Psoas muscle (tissue), 7 donors: ENCODE measurements at regions not wholly inside any gene's neighbourhood (a gene's known extent, or its start where the extent isn't known, plus 50 kb on each side); places are given as distances from the start of the nearest gene placed in this dataset.
"Not testable (repeated sequence)": the region's sequence is repeated elsewhere in the genome, so short reads cannot be mapped to it uniquely, and the experiment has no call there.

Source experiments
- ATAC-seq, 4 donors: fragments of 200-7000 bp; cut with Tn5 transposase; one replicate each; pipeline ENCODE4 v1.9.1; 2020; ENCODE audit warnings: moderate library complexity in 3 of 4, mild to moderate bottlenecking in 2 of 4
- DNase-seq, 2 donors: peaks; one replicate each; pipeline ENCODE4 v3.0.0-alpha.2; 2020
- H3K27ac ChIP-seq: fragments of 200-600 bp; one replicate; pipeline ENCODE4 v1.8.0; 2022
- H3K27me3 ChIP-seq, 3 donors: fragments of 200-600 bp in 1 of 3; one replicate each; pipeline versions ENCODE4 v1.6.1 to v1.8.0; 2013 to 2022; ENCODE audit warnings: low read length in 2 of 3, mild to moderate bottlenecking in 2 of 3, moderate library complexity in 1 of 3; ENCODE audit not compliant: insufficient read depth in 3 of 3
- H3K36me3 ChIP-seq, 2 donors: fragments of 200-600 bp in 1 of 2; one replicate each; pipeline versions ENCODE4 v1.6.1 to v1.8.0; 2013 to 2022; ENCODE audit warnings: low read depth in 1 of 2, mild to moderate bottlenecking in 1 of 2, moderate library complexity in 1 of 2; ENCODE audit not compliant: insufficient read depth in 1 of 2
- H3K4me1 ChIP-seq: fragments of 200-600 bp; one replicate; pipeline ENCODE4 v1.8.0; 2022
- H3K4me3 ChIP-seq: fragments of 200-600 bp; one replicate; pipeline ENCODE4 v1.8.0; 2022; ENCODE audit warnings: mild to moderate bottlenecking
- H3K9me3 ChIP-seq: fragments of 200-600 bp; one replicate; pipeline ENCODE4 v1.8.0; 2022
- WGBS, 3 donors: extraction: QIAGEN DNeasy Blood & Tissue Kit; methylation state at CpG; one replicate each; pipeline versions ENCODE4 v1.1.6 to v1.1.7; 2013; 5-methylcytosine and 5-hydroxymethylcytosine counted together
- intact Hi-C, 2 donors: fragments of 100-400 bp; cut with DNase I; formaldehyde crosslinking; loops; one replicate each; pipeline versions ENCODE4 v1.11.0 to v1.14.2; 2022
- donor health status: healthy with polysubstance abuse.
- donor health status: DM: no; HTN: no; CAD: no; lungs with moderate emphysema.
- donor health status: Bipolar disorder and iron deficiency.
- donor health status: healthy.
- donor health status: DM: yes; HTN: yes; CAD: no.
- donor health status: DM: no; HTN: no; CAD: no.
- donor health status: DM: yes; HTN: yes; CAD: no.

- H3K27ac ChIP-seq, intact Hi-C loops, H3K4me1 ChIP-seq, H3K27me3 ChIP-seq, DNase-seq, H3K4me3 ChIP-seq, H3K9me3 ChIP-seq: not testable (repeated sequence)
- peak in 2 of 4 donors; percentile 18 to 28 for ATAC-seq
- peaks cover 0 to 76% of the 10 kb centered on the region in 2 donors for H3K36me3 ChIP-seq
- WGBS, 3 donors = 93 to 95% (median 94%) methylated on average over 9 of the region's 9 CpGs
Measured at GRCh38 chr3:195970873-195971272, 62.5 kb upstream of the TNK2 start.

GRCh38 chr3:195969838-195970776, 61.8 kb upstream of the TNK2 start:
- H3K27me3 ChIP-seq, intact Hi-C loops, H3K27ac ChIP-seq, DNase-seq, H3K4me3 ChIP-seq, H3K9me3 ChIP-seq, H3K4me1 ChIP-seq: not testable (repeated sequence)
- WGBS, 3 donors = 73 to 84% (median 80%) methylated on average over 20 to 21 of the region's 22 CpGs
- ATAC-seq = peak in 3 of 4 donors; percentile 15 to 34 (median 23)
- peaks cover 0 to 76% of the 10 kb centered on the region in 2 donors for H3K36me3 ChIP-seq

DNA sequence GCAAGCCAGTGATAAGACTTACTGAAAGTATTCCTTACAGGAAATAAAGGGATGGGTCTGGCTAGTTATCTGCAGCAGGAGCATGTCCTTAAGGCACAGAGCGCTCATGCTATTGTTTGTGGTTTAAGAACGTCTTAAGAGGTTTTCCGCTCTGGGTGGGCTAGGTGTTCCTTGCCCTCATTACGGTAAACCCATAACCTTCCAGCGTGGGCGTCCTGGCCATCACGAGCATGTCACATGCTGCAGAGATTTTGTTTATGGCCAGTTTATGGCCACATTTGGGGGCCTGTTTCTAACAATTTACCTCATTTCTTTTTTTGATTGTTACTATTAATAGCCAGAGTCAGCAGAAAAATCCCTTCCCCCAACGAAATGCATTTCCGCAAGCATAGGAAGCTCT, 61.0 kb upstream of the TNK2 start:
- H3K4me3 ChIP-seq, H3K27ac ChIP-seq, H3K9me3 ChIP-seq, H3K4me1 ChIP-seq, intact Hi-C loops, ATAC-seq, DNase-seq, H3K27me3 ChIP-seq: not testable (repeated sequence)
- H3K36me3 ChIP-seq = peaks cover 0 to 74% of the 10 kb centered on the region in 2 donors
- WGBS, 3 donors = 83 to 94% (median 86%) methylated on average over 8 to 9 of the region's 9 CpGs

DNA sequence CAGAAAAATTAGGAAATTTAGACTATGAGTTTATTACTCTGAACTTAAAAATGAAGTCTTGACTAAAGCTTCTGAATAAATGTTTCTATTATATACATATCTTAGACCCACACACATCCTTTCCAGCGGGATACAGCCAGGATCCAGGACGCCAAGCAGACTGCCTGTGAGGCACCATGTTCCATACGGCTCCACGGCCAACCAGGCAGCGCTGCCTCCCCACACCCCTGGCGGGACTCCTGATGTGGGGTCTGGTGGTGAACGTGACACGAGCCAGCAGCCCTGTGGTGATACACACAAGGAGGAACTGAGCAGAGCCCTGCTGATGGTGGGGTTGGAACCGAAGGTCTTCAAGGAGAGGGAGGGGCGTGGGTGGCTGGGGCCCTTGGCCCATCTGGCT, 59.8 kb upstream of the TNK2 start:
- peaks cover 0 to 71% of the 10 kb centered on the region in 2 donors for H3K36me3 ChIP-seq
- WGBS, 3 donors = 80 to 93% (median 89%) methylated on average over 6 to 8 of the region's 10 CpGs
- peak in 1 of 4 donors; percentile 24 for ATAC-seq
- H3K9me3 ChIP-seq, DNase-seq, H3K27ac ChIP-seq, H3K4me1 ChIP-seq, H3K4me3 ChIP-seq, H3K27me3 ChIP-seq, intact Hi-C loops: not testable (repeated sequence)

- ATAC-seq, H3K4me1 ChIP-seq, H3K27ac ChIP-seq, DNase-seq, H3K27me3 ChIP-seq, H3K4me3 ChIP-seq, intact Hi-C loops, H3K9me3 ChIP-seq: not testable (repeated sequence)
- no CpG with 5 or more reads among the region's 16 CpGs for WGBS, 3 donors
- peaks cover 0 to 75% of the 10 kb centered on the region in 2 donors for H3K36me3 ChIP-seq
Measured at GRCh38 chr3:195967387-195967720, 59.0 kb upstream of the TNK2 start.

GRCh38 chr3:195966563-195967386, 58.4 kb upstream of the TNK2 start:
- DNase-seq = not testable (repeated sequence)
- H3K36me3 ChIP-seq = peaks cover 0 to 70% of the 10 kb centered on the region in 2 donors

GRCh38 chr3:195965217-195965616, 56.9 kb upstream of the TNK2 start:
- H3K9me3 ChIP-seq, intact Hi-C loops, H3K27me3 ChIP-seq, DNase-seq, H3K4me3 ChIP-seq, H3K27ac ChIP-seq, ATAC-seq, H3K4me1 ChIP-seq: not testable (repeated sequence)
- 92 to 94% (median 92%) methylated on average over 11 to 12 of the region's 12 CpGs for WGBS, 3 donors
- H3K36me3 ChIP-seq = peaks cover 0 to 54% of the 10 kb centered on the region in 2 donors

More at GRCh38 chr3:195966563-195967386, 58.4 kb upstream of the TNK2 start:
- WGBS, 3 donors = 50 to 76% (median 55%) methylated on average over 11 to 13 of the region's 15 CpGs
- ATAC-seq, H3K27ac ChIP-seq, H3K27me3 ChIP-seq, H3K9me3 ChIP-seq, H3K4me1 ChIP-seq, intact Hi-C loops, H3K4me3 ChIP-seq: not testable (repeated sequence)

DNA sequence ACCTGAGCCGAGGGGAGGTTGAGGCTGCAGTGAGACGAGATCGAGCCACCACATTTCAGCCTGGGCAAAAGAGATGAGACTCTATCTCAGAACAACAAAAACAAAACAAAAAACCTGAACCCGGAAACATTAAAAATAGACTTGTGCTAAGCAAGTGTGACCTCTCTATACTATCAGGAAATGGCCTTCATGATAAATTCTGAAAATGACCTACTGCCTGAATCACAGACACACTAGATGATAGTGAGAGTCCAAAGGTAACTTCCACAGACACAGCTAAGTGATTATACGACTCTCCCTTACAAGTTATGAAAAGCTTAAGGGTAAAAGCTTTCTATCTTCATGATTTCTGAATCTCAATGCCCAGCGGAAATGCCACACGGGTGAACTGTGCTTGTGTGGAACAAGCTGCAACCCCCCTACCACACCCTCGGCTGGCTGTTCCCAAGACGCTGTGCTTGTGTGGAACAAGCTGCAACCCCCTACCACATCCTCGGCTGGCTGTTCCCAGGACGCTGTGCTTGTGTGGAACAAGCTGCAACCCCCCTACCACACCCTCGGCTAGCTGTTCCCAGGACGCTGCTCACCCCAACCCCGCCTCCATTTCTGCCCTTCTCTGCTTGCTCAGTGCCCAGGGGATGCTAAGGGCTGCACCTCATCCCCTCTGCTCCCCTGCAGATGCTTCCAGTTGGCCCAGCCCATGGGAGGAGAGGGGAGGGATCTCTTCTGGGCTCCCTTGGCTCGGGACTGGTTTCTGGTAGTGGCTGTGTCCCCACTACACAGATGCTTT, 56.2 kb upstream of the TNK2 start:
- ATAC-seq, H3K4me1 ChIP-seq, intact Hi-C loops, H3K4me3 ChIP-seq, DNase-seq, H3K27me3 ChIP-seq, H3K27ac ChIP-seq, H3K9me3 ChIP-seq: not testable (repeated sequence)
- peaks cover 0 to 48% of the 10 kb centered on the region in 2 donors for H3K36me3 ChIP-seq
- 92 to 95% (median 95%) methylated on average over 11 to 15 of the region's 15 CpGs for WGBS, 3 donors

DNA sequence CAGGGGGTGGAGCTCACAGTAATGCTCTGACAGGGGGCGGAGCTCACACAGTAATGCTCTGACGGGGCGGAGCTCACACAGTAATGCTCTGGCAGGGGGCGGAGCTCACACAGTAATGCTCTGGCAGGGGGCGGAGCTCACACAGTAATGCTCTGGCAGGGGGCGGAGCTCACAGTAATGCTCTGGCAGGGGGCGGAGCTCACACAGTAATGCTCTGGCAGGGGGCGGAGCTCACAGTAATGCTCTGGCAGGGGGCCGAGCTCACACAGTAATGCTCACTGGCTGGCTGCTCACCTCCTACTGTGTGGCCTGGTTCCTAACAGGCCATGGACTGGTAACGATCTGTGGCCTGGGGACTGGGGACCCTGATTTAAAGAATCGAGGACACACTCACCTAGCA, 53.9 kb upstream of the TNK2 start:
- H3K27me3 ChIP-seq, H3K4me3 ChIP-seq, H3K27ac ChIP-seq, intact Hi-C loops, DNase-seq, ATAC-seq, H3K4me1 ChIP-seq, H3K9me3 ChIP-seq: not testable (repeated sequence)
- H3K36me3 ChIP-seq = peaks cover 0 to 49% of the 10 kb centered on the region in 2 donors
- 92 to 99% (median 93%) methylated on average over 11 of the region's 11 CpGs for WGBS, 3 donors

DNA sequence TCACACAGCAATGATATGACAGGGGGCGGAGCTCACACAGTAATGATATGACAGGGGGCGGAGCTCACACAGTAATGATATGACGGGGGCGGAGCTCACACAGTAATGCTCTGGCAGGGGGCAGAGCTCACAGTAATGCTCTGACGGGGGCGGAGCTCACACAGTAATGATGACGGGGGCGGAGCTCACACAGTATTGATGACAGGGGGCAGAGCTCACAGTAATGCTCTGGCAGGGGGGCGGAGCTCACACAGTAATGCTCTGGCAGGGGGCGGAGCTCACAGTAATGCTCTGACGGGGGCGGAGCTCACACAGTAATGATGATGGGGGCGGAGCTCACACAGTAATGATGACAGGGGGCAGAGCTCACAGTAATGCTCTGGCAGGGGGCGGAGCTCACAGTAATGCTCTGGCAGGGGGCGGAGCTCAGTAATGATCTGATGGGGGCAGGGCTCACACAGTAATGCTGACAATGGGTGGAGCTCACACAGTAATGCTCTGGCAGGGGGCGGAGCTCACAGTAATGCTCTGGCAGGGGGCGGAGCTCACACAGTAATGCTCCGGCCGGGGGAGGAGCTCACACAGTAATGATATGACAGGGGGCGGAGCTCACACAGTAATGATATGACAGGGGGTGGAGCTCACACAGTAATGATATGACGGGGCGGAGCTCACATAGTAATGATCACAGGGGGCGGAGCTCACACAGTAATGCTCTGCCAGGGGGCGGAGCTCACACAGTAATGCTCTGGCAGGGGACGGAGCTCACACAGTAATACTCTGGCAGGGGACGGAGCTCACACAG, 52.8 kb upstream of the TNK2 start:
- DNase-seq = peak in 1 of 2 donors; percentile 55

More for the DNA sequence above, 52.8 kb upstream of the TNK2 start:
- 93 to 94% (median 94%) methylated on average over 26 of the region's 26 CpGs for WGBS, 3 donors
- intact Hi-C loops, H3K4me3 ChIP-seq, H3K27me3 ChIP-seq, H3K4me1 ChIP-seq, ATAC-seq, H3K27ac ChIP-seq, H3K9me3 ChIP-seq: not testable (repeated sequence)
- H3K36me3 ChIP-seq = peaks cover 0 to 41% of the 10 kb centered on the region in 2 donors
